K562 (cell line): ENCODE measurements at regions not wholly inside any gene's neighbourhood (a gene's known extent, or its start where the extent isn't known, plus 50 kb on each side); places are given as distances from the start of the nearest gene placed in this dataset.

Experiments used
- CTCF ChIP-seq, 3 experiments: IDR thresholded peaks in 2 of 3; conservative IDR thresholded peaks in 1 of 3; 2 replicates each; pipeline ENCODE4 v1.5.1; 2011 to 2012; ENCODE audit warnings: low read length in 3 of 3, mild to moderate bottlenecking in 3 of 3, control low read depth in 2 of 3, improper control_type of control experiment in 1 of 3, inconsistent platforms in 1 of 3, low read depth in 1 of 3, mixed read lengths in 1 of 3, moderate library complexity in 1 of 3; ENCODE audit not compliant: insufficient read depth in 2 of 3
- EP300 ChIP-seq: IDR thresholded peaks from 2 replicates; pipeline ENCODE4 v1.6.1; 2012; ENCODE audit warnings: low read length, improper control_type of control experiment
- FOXK2 ChIP-seq, 2 experiments: fragments of 450-650 bp; IDR thresholded peaks in 1 of 2; conservative IDR thresholded peaks in 1 of 2; 2 replicates each; pipeline ENCODE4 v1.6.1; 2016; ENCODE audit warnings: low read depth in 2 of 2, mild to moderate bottlenecking in 1 of 2
- NFYB ChIP-seq: IDR thresholded peaks from 2 replicates; pipeline ENCODE4 v1.6.1; 2011; ENCODE audit warnings: mild to moderate bottlenecking, moderate library complexity; ENCODE audit not compliant: insufficient read length; ENCODE audit errors: extremely low read depth
- ZNF175 ChIP-seq: fragments of 200-800 bp; sonication (Bioruptor generic); IDR thresholded peaks from 2 replicates; pipeline ENCODE4 v1.6.1; 2016; ENCODE audit warnings: low read depth, mild to moderate bottlenecking, missing genetic modification characterization, missing compliant biosample characterization
- ZNF253 ChIP-seq: fragments of 250-450 bp; sonication (Bioruptor Pico); conservative IDR thresholded peaks from 2 replicates; pipeline ENCODE4 v1.6.1; 2021; ENCODE audit warnings: mild to moderate bottlenecking
- ZNF41 ChIP-seq: fragments of 250-450 bp; sonication (Bioruptor Pico); conservative IDR thresholded peaks from 2 replicates; pipeline ENCODE4 v1.4.0; 2020; ENCODE audit warnings: mild to moderate bottlenecking
- ZNF696 ChIP-seq: fragments of 250-450 bp; sonication (Bioruptor Pico); conservative IDR thresholded peaks from 2 replicates; pipeline ENCODE4 v1.4.0; 2020; ENCODE audit warnings: mild to moderate bottlenecking, moderate library complexity

- TF ChIP-seq CTCF (IDR thresholded peaks at IDR 0.05 in 2 of 3, conservative IDR thresholded peaks at IDR 0.05 in 1 of 3; ENCODE audit: insufficient read depth in 2 of 3, low read depth in 1 of 3, low read length in 3 of 3): no peak
- no peak for TF ChIP-seq ZNF696 (CRISPR knock-in tag)
- no peak for TF ChIP-seq NFYB
- TF ChIP-seq ZNF175 (CRISPR knock-in tag): no peak
- no peak for TF ChIP-seq FOXK2 (conservative IDR thresholded peaks at IDR 0.05 in 1 of 2, IDR thresholded peaks at IDR 0.05 in 1 of 2; ENCODE audit: low read depth in 2 of 2)
- TF ChIP-seq EP300: no peak
- no peak for TF ChIP-seq ZNF41 (CRISPR knock-in tag)
- TF ChIP-seq ZNF253: no peak
Observed at GRCh38 chr7:106393564-106394251, 108.9 kb upstream of the NAMPT start.
